Stimulated activated naive CD4-positive, alpha-beta T cell (primary cell): ENCODE measurements at regions not wholly inside any gene's neighbourhood (a gene's known extent, or its start where the extent isn't known, plus 50 kb on each side); places are given as distances from the start of the nearest gene placed in this dataset.

Experiments used
- DNase-seq, 6 experiments: peaks; one replicate each; lab custom pipeline; 2025; lab: John Stamatoyannopoulos, UW

DNA sequence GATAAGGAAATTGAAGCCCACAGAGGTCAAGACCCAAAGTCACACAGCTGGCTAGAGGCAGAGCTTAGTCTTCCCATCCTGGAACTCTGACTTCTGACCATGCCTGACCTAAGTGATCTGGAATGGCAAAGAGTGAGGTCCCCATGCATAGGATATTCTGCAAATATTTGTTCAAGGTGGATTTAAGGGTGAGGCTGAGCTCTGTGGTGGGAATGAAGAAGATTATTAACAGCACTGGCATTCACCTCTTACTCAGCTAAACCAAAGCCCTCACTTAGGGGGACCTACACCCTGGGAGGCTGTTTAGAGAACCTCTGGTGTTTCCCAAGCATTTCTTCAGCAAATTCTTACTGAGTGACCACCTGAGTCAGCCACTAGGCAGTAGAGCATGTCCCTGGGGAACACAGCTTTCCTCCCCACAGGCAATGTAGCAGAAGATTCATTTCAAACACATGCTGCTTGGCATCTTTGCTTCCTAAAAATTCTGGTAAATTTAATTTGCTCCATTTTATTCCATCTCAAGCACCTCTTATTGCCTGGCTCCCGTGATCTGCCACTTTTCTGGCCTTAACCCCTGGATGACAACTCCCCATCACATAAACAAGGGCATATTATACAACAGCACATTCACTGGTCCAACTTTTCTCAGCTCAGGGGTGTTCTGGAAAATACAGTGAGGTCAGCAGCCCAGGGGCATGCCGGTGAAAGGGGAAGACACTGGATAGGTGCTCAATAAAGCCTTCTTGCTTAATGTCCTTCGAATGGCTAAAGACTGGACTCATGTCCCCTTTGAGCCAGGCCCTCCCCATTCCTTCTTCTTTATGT lies 176.0 kb downstream of the ABHD5 start:
- no peak for DNase-seq

DNA sequence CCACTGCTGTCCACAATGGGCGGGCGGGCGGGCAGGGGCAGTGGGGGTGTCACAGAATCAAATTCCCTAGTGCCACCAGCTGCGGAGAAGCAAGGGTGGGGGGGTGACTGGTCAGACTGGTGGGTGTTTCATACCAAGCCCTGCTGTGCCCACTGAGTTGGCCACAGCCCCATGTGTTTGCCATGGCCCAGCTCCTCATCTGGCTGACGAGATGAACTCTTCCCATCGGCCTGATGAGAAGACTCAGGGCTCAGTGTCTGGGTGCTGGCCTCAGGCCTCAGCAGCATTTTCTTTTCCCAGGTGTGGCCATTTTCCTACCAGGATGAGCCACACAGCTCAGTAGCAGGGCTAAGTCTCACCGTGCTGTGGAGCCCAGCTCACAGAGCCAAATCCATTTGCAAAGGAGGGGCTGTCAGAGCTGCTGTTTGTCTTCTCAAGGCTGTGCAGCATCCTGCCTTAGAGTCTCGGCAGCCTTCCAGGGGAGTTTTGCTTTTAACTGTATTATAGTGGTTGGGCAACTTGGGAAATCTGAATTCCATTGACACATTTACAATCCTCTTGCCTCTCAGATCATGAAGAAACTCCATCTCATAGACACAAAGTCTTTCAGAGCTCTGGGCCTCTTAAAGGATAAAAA lies 176.8 kb downstream of the ABHD5 start:
- no peak for DNase-seq

DNA sequence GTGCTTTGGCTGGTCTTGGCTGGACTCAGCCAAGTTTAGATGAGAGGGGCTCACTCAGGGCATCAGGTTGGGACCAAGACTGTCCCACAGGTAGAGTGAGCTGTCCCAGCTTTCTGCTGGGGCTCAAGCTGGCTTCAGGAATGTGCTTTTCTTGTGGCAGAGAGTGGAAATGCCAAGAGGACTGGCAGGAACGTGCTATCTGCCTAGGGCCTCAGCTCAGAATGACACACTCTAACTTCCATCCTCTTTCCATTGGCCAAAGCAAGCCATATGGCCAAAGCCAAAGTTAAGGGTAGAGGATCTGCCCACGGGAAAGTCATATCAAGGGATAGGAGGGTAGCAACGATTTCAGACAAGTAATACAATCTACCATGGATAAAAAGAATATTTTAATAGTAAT lies 178.8 kb downstream of the ABHD5 start:
- DNase-seq: no peak

DNA sequence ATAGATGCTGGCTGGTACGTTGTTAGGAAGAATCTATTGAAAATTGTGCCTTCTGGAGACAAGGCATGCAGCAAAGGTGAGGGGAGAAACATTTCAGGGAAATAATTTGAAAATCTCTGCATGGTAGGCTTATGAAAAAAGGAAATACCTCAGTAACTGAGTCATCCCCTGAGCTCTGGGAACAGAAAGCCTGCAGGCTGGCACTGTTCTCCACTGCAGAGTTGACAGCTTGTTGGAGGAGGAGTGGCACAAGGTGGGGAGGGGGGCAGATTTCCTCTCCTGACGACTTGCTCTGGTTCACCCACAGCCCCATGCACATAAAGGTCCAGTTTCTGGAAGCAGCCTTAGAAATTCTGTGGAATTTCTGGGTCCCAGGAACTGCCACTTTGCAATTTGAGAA lies 179.4 kb downstream of the ABHD5 start:
- DNase-seq: no peak

DNA sequence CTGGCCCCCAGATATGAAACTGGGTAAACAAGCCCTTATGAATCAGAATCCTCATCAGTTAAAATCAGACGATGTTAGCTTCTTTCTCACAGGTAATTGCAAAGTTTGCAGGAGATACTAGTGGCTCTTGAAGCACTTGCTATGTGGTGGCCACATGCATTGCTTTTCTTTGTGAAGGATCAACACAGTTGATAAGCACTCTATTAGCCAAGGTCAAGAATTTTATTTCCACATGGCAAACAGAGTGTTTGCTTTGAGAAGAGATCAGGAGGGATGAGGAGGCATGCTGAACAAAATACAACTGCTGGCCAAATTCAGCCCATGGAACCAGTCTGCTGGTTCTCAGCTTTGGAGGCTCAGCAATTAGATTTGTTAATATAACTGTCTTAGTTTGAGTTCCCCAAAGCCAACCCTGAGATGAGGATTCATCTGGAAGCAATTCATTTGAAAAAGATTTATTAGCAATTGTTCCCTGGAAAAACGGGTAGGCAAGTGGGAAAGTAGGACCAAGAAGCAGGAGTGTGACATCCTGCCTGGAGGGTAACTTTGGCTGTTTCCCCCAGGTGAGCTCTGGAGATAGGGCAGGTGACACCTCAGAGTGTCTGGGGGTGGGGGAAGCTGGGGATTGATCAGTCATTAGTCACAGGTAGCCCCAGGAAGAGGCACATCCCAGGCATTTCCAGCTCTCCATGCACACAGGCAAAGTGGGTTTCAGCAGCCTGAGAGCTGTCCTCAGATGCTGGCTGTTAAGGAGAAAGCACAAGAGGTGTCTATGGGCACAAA lies 180.3 kb downstream of the ABHD5 start:
- no peak for DNase-seq

DNA sequence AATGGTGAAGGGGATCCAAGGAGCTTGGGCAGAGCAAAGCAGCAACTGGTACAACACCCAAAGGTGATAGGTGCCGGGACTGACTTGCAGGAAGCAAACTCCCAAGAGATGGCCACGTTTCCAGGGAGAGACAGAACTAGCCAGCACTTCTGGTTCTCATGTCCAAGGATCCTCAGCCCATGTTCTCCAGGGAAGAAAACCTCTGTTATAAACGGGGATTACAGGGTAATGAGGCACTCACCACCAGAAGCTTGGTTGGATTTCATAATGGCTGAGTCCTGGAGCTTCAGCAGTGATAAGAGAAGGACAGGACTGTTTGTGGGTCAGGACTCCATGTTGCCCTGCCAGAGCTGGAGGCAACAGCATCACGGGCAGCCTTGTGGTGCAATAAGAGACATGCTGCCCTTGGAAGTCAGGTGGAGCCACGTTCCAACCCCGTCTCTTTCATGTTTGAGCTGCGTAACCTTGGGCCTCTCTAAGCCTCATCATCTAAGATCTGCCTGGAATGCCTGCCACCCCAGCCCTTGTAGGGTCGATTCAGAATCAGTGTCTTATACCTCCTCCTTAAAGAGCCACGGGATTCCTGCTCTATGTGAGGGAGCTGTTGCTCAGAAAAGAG lies 181.0 kb downstream of the ABHD5 start:
- DNase-seq: no peak

DNA sequence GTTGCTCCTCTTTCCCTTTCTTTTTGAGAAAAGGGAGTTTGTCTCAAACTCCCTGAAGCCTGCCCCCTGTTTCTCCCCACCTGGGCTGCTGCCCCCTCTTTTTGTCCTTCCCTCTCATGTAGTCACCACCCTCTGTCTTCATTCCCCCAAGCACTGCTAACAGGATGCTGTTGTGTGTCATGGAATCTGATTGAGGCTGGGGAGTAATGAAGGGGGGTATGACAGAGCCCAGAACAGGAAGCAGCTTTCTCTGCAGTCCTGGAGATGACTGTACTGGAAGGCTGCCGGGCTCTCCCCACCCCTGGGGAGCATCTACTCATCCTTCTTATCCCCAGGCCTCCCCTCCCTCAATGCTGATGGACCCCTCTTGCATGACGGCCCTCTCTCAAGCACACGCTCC lies 181.6 kb downstream of the ABHD5 start:
- DNase-seq: no peak

DNA sequence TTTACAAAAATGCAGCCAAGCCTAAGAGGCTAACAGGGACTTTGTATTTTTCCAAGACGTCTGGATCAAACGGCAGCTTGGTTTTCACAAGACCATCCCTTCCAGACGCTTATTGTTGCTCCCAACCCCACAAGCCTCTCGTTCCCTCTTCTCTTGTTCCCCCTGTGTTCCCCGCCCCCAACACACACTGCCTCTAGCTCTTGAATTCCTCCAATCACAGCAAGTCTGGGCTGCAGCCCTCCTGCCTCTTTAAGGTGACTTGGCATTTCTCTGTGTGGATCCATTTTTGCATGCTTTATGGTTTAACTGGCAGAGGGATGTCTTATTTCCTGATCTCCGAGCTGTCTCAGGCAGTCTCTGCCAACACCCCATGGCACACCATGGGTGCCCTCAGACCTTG lies 182.2 kb downstream of the ABHD5 start:
- no peak for DNase-seq

DNA sequence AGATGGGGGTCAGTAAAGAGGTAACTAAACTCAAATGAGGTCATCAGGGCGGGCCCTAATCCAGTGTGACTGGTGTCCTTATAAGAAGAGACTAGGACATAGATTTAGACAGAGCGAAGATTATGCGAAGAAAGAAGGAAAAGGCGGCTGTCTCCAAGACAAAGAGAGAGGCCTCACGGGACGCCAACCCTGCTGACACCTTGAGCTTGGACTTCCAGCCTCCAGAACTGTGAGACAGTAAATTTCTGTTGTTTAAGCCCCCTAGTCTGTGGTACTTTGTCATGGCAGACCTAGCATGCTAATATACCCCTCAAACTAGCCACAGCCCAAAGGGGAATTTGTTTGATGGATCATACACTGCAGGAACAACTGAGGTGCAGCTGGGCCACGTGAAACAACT lies 183.0 kb downstream of the ABHD5 start:
- no peak for DNase-seq

DNA sequence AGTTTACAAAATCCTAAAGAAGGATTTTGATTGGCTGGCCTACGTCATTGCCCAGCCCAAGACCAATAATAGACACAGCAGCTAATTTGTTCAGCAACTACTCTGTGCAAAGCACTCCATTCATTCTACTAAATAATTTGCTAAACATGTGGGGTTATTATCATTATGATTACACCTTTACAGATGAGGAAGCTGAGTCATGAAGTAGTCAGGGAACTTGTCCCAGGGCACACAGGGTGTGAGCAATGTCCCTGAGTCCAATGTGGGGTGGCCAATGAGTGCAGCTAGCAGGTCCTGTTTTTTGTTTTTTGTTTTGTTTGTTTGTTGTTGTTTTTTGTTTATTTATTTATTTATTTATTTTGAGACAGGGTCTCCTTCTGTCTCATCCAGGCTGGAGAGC lies 183.6 kb downstream of the ABHD5 start:
- no peak for DNase-seq

DNA sequence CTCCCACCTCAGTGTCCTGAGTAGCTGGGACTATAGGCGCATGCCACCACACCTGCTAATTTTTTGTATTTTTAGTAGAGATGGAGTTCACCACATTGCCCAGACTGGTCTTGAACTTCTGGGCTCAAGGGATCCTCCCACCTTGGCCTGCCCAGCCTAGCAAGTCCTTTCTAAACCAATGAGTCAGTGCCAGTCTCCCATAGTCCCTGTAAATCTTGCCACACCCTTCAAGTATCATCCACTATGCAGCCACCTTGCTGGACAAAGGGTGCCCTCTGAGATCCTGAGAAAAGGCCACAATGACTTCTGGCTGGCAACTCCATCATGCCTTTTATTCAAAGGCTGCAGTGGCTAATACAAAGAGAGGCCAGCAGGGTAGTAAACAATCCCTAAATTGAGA lies 184.0 kb downstream of the ABHD5 start:
- DNase-seq: no peak

DNA sequence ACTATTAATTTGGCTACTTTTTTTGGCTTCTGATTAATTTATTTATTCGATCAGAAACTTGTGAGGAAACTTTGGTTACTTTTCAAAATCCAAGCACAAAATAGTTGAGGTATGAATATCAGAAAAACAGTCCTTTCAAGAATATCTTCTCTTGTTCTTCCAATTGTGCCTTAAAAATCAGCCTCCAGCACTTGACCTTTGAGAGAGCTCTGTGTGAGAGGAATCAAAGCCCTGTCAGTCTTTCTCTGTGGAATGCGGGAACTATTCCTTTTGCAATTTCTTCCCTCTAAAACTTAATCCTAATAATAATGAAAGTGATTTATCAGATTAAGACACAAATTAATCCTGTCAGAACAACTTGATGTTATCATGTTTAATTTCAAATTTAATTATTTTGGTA lies 185.9 kb downstream of the ABHD5 start:
- no peak for DNase-seq

DNA sequence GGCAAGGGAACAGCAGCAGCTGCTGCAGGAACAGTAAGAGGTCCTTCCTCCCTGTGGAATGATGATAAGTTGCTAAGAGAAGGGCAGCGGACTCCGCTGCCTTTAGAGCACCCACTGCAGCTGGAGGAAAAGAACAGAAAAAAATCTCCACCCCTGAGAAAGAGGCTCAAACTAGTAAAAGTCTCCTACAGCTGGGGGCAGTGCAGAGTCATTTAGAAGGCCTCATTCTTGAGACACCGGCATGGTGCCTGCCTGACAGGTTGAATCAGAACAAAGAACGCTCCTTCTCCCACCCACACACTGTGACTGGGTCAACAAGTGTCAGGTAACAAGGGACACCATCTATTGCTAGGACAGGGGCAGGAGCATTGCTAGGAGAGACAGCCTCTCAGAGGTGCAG lies 188.4 kb downstream of the ABHD5 start:
- DNase-seq: no peak

DNA sequence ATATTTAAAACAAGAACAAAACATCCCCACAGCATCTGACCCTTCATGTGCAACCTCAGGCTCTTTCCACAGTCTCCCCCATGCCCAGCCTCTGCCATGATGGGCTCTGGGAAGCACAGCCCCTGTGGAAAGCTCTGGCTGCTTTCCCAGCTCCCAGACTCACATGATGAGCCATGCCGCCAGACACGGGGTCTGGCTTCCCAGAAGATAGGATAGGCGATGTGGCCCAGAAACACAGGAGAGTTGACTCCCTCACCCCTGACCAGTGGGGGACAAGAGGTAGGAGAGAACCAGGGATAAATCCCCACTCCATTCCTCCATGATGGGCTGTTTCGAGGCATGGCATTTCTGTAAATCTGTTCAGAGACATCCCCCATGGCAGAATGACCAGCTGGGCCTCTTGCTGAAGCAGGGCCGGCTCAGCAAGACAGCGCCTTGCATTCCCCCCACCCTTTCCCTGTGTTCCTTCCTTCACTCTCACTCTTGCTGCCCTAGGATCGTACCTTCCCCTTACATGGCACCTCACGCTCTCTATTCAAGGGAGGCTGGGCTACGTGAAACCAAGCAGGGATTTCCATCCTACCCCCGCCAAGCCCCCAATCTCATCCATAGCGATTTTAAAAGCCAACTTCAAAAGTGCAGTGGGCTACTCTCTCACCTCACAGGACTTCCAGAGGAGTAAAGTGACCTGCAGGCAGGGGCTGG lies 192.4 kb downstream of the ABHD5 start:
- DNase-seq: no peak

DNA sequence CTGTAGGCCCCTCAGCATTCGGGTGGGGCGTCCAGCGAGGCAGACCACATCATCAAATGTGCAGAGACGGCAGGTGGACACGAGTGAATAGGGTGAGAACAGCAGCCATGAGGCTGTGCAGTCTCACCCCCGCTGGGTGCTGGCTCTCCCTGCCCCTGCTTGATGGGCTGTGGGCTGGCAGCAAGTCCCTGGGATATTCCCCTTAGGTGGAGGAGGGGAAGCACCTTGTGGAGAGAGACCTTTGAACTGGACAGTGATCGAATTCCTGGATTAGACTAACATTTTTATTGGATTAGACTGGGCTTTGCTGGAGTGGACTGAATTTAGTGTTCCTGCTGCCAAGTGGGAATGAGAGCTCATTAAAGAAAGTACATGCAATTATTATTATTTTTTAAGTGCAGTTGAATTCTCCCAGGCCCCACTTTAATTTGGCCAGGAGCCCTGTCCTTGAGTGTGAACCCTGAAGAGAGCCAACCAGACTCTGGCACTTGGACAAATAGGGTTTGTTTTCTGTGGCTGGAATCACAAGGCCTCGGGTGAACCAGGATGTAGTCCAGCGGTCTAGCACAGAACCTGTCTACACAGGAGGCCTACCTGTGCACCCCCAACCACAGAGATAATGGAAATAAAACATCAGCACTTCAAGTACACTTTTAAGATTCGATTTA lies 193.1 kb downstream of the ABHD5 start:
- no peak for DNase-seq

DNA sequence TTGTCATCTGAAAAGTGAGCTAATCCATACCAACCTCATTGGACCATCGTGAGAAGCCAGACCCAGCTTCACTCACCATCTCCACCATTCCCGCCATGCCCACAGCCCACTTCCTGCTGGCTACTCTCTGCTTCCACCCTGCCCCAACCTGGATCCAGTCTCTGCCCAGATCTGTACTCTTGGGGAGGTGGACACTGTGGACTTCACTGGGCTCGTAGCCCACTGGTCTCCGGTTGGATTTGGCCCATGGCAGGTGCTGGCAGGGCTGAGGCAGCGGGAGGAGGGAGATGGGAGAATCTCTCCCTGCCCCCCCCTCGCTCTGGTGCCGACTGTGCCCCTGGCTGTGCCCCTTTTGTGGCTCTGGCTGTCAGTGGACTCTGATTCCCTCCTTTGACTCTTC lies 193.8 kb downstream of the ABHD5 start:
- no peak for DNase-seq

DNA sequence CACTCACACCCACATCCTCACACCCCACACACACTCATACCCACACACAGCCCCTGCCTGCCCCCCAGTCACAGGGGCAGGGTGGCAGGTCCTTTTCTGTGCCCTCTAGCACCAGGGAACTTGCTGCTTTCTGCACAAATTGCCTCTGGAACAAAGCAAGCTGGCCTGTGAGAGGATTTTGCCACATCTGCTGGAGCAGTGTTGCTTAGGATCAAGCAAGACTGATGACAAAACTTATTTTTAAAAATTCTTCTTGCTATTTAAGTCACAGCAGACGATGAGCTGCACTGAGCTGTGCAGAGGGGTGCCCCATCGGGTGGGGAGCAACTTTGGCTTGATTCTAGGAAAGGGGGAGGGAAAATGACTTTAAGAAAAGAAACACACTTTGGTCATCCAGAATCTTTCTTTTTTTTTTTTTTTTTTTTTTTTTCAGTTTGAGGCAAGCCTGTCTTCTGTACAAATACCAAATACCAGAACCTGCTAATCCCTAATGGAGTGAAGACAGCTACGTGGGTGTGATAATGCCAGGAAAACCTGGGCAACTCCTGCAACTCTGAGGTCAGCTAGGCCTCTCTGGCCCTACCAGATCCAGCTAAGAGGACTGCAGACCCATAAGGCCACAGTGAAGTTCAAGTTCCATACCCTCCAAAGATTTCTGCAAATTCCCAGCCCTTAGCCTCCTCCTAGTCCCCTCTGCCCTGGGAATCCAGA lies 195.3 kb downstream of the ABHD5 start:
- DNase-seq: no peak

DNA sequence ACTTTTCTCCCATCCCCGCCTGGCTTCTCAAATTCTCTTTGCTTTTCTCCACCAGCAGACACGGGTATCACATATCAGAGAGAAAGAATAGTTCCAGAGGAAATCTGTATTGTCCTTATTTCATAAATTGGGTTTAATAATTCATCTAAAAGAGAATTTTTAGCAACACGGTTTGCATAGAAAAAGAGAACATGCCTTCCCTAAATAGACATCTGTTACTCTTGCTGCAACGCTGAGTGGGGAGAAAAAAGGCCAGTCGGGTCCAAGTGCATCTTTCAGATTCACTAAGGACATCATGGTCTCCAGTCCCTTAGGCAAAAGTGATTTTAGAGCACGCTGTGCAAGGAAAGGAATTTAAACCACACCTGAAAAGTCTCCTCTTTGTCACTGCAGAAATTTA lies 201.3 kb downstream of the ABHD5 start:
- DNase-seq: no peak

DNA sequence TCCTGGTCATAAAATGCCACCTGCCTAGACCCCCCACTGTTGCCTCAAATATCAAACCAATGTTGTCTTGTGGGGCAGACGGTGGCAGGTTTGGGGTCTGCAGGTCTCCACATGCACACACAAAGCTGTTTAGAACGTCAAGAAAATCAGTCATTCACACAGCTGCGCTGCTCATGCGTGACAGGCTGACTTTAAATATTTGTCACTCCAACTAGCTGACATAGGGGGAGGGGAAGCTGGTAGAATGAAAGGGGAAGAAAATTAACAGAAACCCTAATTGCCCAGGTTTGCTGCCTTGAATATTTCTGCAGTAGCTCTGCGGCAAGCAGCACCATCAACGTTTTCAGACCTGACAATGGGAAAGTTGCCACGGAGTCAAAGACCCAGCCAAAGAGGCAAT lies 201.8 kb downstream of the ABHD5 start:
- no peak for DNase-seq

DNA sequence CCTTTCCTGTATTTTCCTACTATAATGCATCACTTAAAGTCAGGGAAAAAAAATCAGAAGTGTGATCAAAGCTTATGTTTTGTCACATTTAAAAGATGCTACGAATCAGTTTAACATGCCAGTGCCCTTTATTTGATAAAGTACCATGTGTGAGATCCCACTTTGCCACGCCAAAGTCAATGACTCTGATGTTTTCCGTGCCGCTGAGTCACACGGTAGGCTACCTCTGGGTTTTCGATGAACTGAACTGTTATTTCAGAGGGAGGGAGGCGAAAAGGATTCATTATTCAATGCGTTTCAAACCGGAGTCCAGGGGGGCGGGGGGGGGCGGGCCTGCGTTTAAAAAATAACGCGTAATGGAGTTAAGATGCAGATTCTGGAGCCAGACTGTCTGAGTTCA lies 203.0 kb downstream of the ABHD5 start:
- DNase-seq: no peak
